Activated T-helper 1 cell treated with anti-CD3 and anti-CD28 coated beads, Interleukin-12 subunit alpha, Interleukin-12 subunit beta, Interleukin-2, Interleukin-4 antibody, amounts not matched to agents 30 ng/mL and 10 ng/mL and 1 ng/mL, durations not matched to agents 14 hours and 24 hours and 36 hours (primary cell): ENCODE measurements at regions not wholly inside any gene's neighbourhood (a gene's known extent, or its start where the extent isn't known, plus 50 kb on each side); places are given as distances from the start of the nearest gene placed in this dataset.

Experiments
- DNase-seq: peaks from one replicate; pipeline ENCODE4 v3.0.0; 2021; ENCODE audit warnings: low spot score
- H3K27ac Mint-ChIP-seq: one replicate; pipeline ENCODE4 v1.8.0; 2021; ENCODE audit warnings: mild to moderate bottlenecking, mixed read lengths
- H3K27me3 Mint-ChIP-seq: one replicate; pipeline ENCODE4 v1.8.0; 2022; ENCODE audit warnings: mild to moderate bottlenecking, moderate library complexity, mixed read lengths; ENCODE audit not compliant: insufficient read depth
- H3K36me3 Mint-ChIP-seq: one replicate; pipeline ENCODE4 v1.8.0; 2021; ENCODE audit warnings: low read depth, mixed read lengths
- H3K4me1 Mint-ChIP-seq: one replicate; pipeline ENCODE4 v1.8.0; 2021; ENCODE audit warnings: low read depth, mixed read lengths
- H3K4me3 Mint-ChIP-seq: one replicate; pipeline ENCODE4 v1.8.0; 2021; ENCODE audit warnings: mild to moderate bottlenecking, moderate library complexity, mixed read lengths
- H3K9me3 Mint-ChIP-seq: one replicate; pipeline ENCODE4 v1.8.0; 2021; ENCODE audit warnings: mixed read lengths
- intact Hi-C: fragments of 100-400 bp; cut with micrococcal nuclease; formaldehyde crosslinking; loops from one replicate; pipeline ENCODE4 v1.15.1; 2024

DNA sequence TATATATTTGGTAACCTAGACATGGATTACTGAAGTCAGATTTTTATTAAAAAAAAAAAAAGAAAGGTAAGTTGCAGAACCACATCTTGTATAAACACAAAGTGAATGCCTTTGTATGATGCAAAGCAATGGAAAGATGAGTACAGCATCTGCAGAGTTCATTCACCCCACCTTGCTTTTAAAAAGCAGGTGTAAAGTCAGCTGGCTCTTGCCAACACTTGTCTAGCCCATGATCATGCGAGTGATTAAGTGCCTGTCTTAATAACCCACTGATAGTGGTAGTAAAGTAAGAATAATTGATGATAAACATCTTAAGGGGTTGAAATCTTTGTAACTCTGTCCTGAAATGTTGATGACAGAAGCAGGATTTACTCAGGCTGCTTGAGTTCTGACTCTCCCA, 710.4 kb downstream of the EFNB2 start:
- Mint-ChIP-seq H3K4me1 (no peaks in the 10 kb centered on the region), H3K9me3 (no peaks in the 10 kb centered on the region), H3K27me3 (no peaks in the 10 kb centered on the region), H3K36me3 (no peaks in the 10 kb centered on the region), H3K27ac (no peak overlapping the region), H3K4me3 (no peak overlapping the region)
- intact Hi-C loops, result no loop called here
- DNase-seq, result no peak

DNA sequence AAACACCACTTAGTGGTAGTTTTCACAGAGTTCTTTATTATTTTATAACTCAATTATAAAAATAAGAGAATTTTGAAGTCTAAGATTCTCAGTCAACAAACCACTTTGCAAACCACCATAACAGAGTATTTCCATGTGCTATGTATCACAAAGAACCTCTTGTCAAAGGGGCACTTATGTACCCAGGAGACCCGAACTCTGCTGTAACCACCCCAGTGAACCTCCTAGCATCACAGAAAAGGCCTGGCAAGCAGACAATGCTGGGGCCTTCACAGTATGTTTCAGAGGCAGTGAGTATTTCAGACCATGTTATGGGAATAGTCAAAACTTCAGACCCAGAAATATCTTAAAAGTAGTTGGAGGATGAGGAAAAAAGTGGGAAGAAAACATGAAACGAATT, 714.1 kb downstream of the EFNB2 start:
- no peaks in the 10 kb centered on the region for H3K9me3 Mint-ChIP-seq
- no peak overlapping the region for H3K4me3 Mint-ChIP-seq
- no peaks in the 10 kb centered on the region for H3K27me3 Mint-ChIP-seq
- no peak for DNase-seq
- no peak overlapping the region for H3K27ac Mint-ChIP-seq
- H3K4me1 Mint-ChIP-seq, result no peaks in the 10 kb centered on the region
- intact Hi-C loops, result no loop called here
- H3K36me3 Mint-ChIP-seq, result no peaks in the 10 kb centered on the region

DNA sequence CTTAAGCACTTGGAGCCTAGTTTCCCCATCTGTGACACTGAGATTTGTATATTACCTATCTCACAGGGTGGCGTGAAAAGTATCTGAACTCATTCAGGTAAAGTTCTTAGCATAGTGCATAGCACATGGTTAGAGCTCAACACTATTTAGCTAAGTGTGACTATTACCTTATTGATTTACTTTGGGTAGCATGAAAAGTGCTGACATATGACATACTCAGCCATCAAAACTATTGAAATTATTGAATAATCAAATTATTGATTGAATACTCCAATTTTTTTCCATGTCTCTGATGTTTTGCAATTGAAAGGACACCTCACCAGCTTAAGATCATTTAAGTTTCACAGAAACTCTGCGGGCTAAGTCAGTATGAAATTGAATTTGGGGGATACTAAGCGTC, 715.0 kb downstream of the EFNB2 start:
- Mint-ChIP-seq H3K36me3 (no peaks in the 10 kb centered on the region), H3K27ac (no peak overlapping the region), H3K9me3 (no peaks in the 10 kb centered on the region), H3K27me3 (no peaks in the 10 kb centered on the region), H3K4me1 (no peaks in the 10 kb centered on the region), H3K4me3 (no peak overlapping the region)
- intact Hi-C loops, result no loop called here
- DNase-seq, result no peak

DNA sequence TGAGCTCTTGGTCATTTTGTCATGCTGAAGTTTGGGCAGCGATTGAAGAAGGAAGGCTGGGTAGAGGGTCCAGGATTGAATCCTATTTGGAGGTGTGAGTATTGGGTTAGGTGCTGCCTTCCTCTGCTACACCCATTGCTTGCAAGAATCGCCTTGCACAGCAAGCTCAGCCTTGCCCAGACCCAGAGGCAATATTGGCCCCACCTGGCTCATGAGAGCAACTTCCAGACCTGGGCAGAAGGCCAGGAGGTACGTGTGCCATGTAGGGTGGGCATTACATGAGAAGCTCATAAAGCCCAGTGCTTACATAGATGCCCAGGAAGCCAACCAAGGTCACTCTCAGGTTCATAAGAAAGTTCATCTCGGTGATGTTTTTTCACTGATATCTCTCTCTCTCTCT, 718.0 kb downstream of the EFNB2 start:
- Mint-ChIP-seq H3K9me3 (no peaks in the 10 kb centered on the region), H3K4me1 (no peaks in the 10 kb centered on the region)
- intact Hi-C loops, result no loop called here

GRCh38 chr13:105816994-105817393, 718.5 kb downstream of the EFNB2 start:
- Mint-ChIP-seq H3K36me3 (no peaks in the 10 kb centered on the region), H3K27me3 (no peaks in the 10 kb centered on the region), H3K4me1 (no peaks in the 10 kb centered on the region), H3K27ac (no peak overlapping the region), H3K9me3 (no peaks in the 10 kb centered on the region), H3K4me3 (no peak overlapping the region)
- intact Hi-C loops, result no loop called here
- no peak for DNase-seq

More for the DNA sequence above, 718.0 kb downstream of the EFNB2 start:
- no peak overlapping the region for H3K4me3 Mint-ChIP-seq
- no peaks in the 10 kb centered on the region for H3K27me3 Mint-ChIP-seq
- DNase-seq, result no peak
- no peak overlapping the region for H3K27ac Mint-ChIP-seq
- no peaks in the 10 kb centered on the region for H3K36me3 Mint-ChIP-seq

- H3K27ac Mint-ChIP-seq, result no peak overlapping the region
- no peak for DNase-seq
- no peak overlapping the region for H3K4me3 Mint-ChIP-seq
- H3K27me3 Mint-ChIP-seq, result no peaks in the 10 kb centered on the region
- H3K4me1 Mint-ChIP-seq, result no peaks in the 10 kb centered on the region
- H3K9me3 Mint-ChIP-seq, result no peaks in the 10 kb centered on the region
- intact Hi-C loops, result no loop called here
- H3K36me3 Mint-ChIP-seq, result no peaks in the 10 kb centered on the region
Observed at GRCh38 chr13:105814902-105815250, 720.6 kb downstream of the EFNB2 start.

DNA sequence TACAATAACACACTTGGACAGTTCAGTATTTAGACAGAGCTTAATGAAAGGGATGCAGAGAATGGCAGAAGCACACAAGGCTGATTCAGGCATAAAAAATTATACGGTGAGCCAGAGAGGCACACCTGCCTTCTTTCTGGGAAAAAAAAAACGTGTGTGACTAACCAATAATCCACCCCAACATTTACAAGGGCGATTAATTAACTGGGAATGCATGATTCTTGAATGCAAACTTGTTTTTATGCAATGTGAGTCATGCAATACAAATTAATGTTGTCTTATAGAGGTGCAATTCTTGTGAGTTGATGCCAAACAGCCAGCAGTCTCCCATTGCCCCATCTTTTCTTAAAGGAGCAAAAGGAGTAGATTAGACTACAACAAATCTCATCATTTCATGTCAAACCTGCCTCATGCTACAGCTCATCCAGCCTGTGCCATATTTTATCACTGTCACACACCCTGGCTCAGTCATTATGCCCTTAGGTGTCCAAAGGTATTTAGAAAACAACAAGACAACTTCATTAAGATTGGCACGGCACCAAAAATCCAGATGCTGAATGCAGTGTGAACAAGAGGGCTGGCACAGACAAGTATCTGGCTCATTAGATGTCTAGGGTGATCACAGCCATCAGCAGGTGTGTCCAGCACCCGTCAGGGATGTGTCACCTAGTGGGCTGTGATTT, 721.1 kb downstream of the EFNB2 start:
- no peaks in the 10 kb centered on the region for H3K36me3 Mint-ChIP-seq
- H3K4me1 Mint-ChIP-seq, result no peaks in the 10 kb centered on the region
- H3K27me3 Mint-ChIP-seq, result no peaks in the 10 kb centered on the region
- DNase-seq, result no peak
- intact Hi-C loops, result no loop called here
- no peaks in the 10 kb centered on the region for H3K9me3 Mint-ChIP-seq
- H3K4me3 Mint-ChIP-seq, result no peak overlapping the region
- H3K27ac Mint-ChIP-seq, result no peak overlapping the region

DNA sequence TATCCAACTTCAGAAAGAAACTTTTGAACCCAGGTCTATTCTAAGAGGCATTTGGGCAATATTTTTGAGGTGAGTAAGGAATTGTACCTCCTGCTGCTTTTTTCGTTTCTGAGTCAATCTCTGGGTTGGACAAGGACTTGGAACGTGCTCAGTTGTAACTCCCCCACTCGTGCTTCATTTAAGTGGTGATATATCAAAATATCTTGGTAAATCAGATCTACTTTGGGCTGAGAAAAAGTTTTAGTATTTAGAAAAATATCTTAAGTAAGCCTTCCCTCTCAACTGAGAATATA, 728.9 kb downstream of the EFNB2 start:
- no peak overlapping the region for H3K27ac Mint-ChIP-seq
- DNase-seq, result no peak
- no peaks in the 10 kb centered on the region for H3K27me3 Mint-ChIP-seq
- H3K4me3 Mint-ChIP-seq, result no peak overlapping the region
- intact Hi-C loops, result no loop called here
- no peaks in the 10 kb centered on the region for H3K4me1 Mint-ChIP-seq
- no peaks in the 10 kb centered on the region for H3K9me3 Mint-ChIP-seq
- H3K36me3 Mint-ChIP-seq, result no peaks in the 10 kb centered on the region

DNA sequence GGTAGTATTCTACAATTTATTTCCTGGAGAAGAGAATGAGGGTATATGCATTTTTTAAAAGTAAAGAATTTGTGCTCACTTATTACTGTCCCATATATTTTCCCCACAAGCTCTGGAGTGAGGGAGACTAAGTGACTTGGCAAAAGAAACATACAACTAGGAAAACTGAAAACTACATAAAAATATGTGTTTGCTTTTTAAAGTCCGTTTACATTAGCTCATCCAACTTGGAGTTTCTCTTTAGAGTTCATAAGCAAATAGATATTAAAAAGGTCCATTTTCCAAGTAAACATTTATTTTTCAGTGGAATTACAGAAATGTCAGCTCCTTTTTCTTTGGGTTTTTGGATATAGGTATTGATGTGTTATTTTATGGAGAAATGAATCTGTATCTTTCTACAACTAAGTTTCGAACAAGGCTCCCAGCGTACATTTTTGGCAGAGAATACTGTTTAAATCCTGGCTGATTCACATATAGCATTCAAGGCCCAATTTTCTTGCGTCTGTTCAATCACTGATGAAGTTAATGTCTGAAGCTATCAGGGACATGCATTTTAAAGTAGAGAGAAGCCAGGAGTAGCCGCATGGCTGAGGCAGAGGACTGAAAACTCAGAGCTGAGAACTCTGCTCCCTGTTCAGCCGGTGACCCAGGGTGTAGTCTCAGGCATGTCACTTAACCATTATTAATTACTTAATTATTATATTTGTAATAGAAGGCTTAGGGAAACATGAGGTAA, 729.4 kb downstream of the EFNB2 start:
- H3K27me3 Mint-ChIP-seq, result no peaks in the 10 kb centered on the region
- no peak for DNase-seq
- no peak overlapping the region for H3K27ac Mint-ChIP-seq
- no peaks in the 10 kb centered on the region for H3K9me3 Mint-ChIP-seq
- no peaks in the 10 kb centered on the region for H3K4me1 Mint-ChIP-seq
- no peak overlapping the region for H3K4me3 Mint-ChIP-seq
- intact Hi-C loops, result no loop called here
- H3K36me3 Mint-ChIP-seq, result no peaks in the 10 kb centered on the region

DNA sequence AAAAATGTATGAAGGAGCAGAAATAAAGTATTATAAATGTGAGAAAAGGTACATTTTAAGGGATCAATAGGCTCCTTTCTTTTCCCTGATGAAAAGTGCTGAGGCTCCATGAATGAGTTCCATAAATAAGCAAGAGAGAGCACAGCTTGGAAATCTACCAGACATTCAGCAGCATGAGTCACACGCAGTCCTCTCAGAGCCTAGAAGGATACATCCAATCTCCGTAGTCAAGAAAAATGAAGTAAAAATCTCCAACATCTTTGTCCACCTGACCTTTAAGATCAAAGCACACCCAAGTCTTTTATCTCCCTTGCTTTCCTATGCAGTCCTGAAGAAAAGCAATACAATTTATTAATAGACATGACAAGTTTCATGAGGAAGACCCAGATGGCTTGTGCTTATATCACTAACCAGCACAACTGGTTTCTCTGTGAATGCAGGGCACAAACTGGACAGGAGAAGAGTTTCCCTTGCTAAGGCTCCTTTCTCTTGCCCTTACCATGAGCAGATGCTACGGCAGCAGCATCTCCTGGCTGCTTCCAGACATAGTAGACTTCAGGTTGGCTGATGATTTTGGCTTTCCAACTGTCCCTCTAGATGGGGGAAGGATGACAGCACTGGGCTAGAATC, 730.8 kb downstream of the EFNB2 start:
- H3K4me1 Mint-ChIP-seq, result no peaks in the 10 kb centered on the region
- DNase-seq, result no peak
- no peak overlapping the region for H3K4me3 Mint-ChIP-seq
- no peaks in the 10 kb centered on the region for H3K9me3 Mint-ChIP-seq
- no peaks in the 10 kb centered on the region for H3K27me3 Mint-ChIP-seq
- intact Hi-C loops, result no loop called here
- no peaks in the 10 kb centered on the region for H3K36me3 Mint-ChIP-seq
- no peak overlapping the region for H3K27ac Mint-ChIP-seq

DNA sequence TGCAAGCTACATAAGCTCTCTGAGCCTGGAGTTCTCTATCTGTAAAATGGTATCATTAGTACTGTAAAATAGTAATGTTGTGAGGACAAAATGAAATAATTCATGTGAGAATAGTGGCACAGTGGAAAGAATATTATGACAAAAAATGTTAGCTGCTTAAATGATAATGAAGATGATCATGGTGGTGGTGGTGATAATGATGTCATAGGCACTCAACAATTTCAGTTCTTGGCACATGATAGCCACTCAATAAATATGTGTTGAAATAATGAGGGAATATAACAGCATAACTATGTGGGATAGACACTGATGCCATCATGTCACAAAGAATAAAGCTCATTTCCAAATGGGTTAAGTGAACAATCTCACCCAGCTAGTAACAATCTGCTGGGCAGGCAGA, 736.3 kb downstream of the EFNB2 start:
- Mint-ChIP-seq H3K4me3 (no peak overlapping the region), H3K4me1 (no peaks in the 10 kb centered on the region), H3K27me3 (no peaks in the 10 kb centered on the region), H3K27ac (no peak overlapping the region), H3K36me3 (no peaks in the 10 kb centered on the region), H3K9me3 (no peaks in the 10 kb centered on the region)
- intact Hi-C loops, result no loop called here
- DNase-seq, result no peak

- Mint-ChIP-seq H3K27ac (no peak overlapping the region), H3K9me3 (no peaks in the 10 kb centered on the region), H3K36me3 (no peaks in the 10 kb centered on the region), H3K27me3 (no peaks in the 10 kb centered on the region), H3K4me3 (no peak overlapping the region), H3K4me1 (no peaks in the 10 kb centered on the region)
- intact Hi-C loops, result no loop called here
- DNase-seq, result no peak
Observed at GRCh38 chr13:105798541-105798940, 736.9 kb downstream of the EFNB2 start.

DNA sequence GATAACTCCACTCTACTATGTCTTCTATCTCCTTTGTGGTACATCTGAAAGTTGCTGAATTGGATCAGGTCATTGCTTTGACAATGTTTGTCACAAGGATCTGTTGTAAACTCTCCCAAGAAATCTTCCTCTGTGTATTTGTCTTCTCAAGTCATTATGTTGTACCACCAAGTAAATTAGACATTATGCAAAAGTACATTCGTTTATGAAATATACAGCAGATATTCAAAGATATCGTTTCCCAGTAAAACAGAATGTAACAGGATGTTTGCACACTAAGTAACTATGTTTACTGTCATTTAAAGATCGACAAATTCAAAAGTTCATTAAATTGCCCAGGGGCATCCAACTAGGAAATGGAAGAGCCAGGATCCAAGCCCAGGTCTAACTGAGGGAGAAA, 739.4 kb downstream of the EFNB2 start:
- H3K4me1 Mint-ChIP-seq, result no peaks in the 10 kb centered on the region
- H3K27me3 Mint-ChIP-seq, result no peaks in the 10 kb centered on the region
- no peaks in the 10 kb centered on the region for H3K36me3 Mint-ChIP-seq
- intact Hi-C loops, result no loop called here
- H3K27ac Mint-ChIP-seq, result no peak overlapping the region
- H3K4me3 Mint-ChIP-seq, result no peak overlapping the region
- no peaks in the 10 kb centered on the region for H3K9me3 Mint-ChIP-seq
- no peak for DNase-seq
